T-cell (primary cell): ENCODE measurements at regions not wholly inside any gene's neighbourhood (a gene's known extent, or its start where the extent isn't known, plus 50 kb on each side); places are given as distances from the start of the nearest gene placed in this dataset.

Source experiments
- ATAC-seq, 4 experiments: fragments of 200-7000 bp in 3 of 4; fragments of 150-1000 bp in 1 of 4; cut with Tn5 transposase; replicated peaks in 1 of 4; 1 replicate in 3 of 4; 2 replicates in 1 of 4; pipeline ENCODE4 v1.10.0; 2021; ENCODE audit warnings: moderate library complexity in 3 of 4, mild to moderate bottlenecking in 2 of 4, moderate number of reproducible peaks in 1 of 4
- CTCF ChIA-PET, 2 donors: fragments of 300-600 bp; sonication (Branson Sonifier 250); formaldehyde crosslinking; loops; one replicate each; lab custom pipeline; 2022; ENCODE audit warnings: antibody characterized with exemption in 2 of 2; lab: Charles Lee
- POLR2A ChIA-PET, 2 donors: fragments of 300-600 bp; sonication (Branson Sonifier 250); formaldehyde crosslinking; loops; one replicate each; lab custom pipeline; 2022; ENCODE audit warnings: antibody characterized with exemption in 2 of 2; lab: Charles Lee
- DNase-seq, 35 experiments: peaks; one replicate each; pipeline versions ENCODE4 v3.0.0 to v3.0.0-alpha.2; 2013 to 2023
- H3K27ac ChIP-seq: one replicate; pipeline ENCODE4 v1.5.1; 2013; ENCODE audit warnings: low read length
- H3K27me3 ChIP-seq, 2 experiments: replicated peaks in 1 of 2; 1 replicate in 1 of 2; 2 replicates in 1 of 2; pipeline versions ENCODE4 v1.6.1 to v1.7.0; 2013; ENCODE audit warnings: low read length in 1 of 2, mixed read lengths in 1 of 2; ENCODE audit not compliant: control insufficient read depth in 2 of 2, insufficient read depth in 2 of 2; ENCODE audit errors: extremely low read depth in 1 of 2
- H3K36me3 ChIP-seq, 2 donors: 1 replicate in 1 of 2; 2 replicates in 1 of 2; pipeline versions ENCODE4 v1.6.1 to v1.7.0; 2013; ENCODE audit warnings: low read length in 1 of 2; ENCODE audit not compliant: control insufficient read depth in 2 of 2, insufficient read depth in 1 of 2; ENCODE audit errors: extremely low read depth in 1 of 2
- H3K4me1 ChIP-seq, 2 experiments: 1 replicate in 1 of 2; 2 replicates in 1 of 2; pipeline versions ENCODE4 v1.6.1 to v1.7.0; 2013; ENCODE audit warnings: low read length in 2 of 2, mixed read lengths in 1 of 2; ENCODE audit not compliant: insufficient read depth in 2 of 2, control insufficient read depth in 1 of 2; ENCODE audit errors: extremely low read depth in 1 of 2
- H3K4me3 ChIP-seq, 2 donors: 1 replicate in 1 of 2; 2 replicates in 1 of 2; pipeline versions ENCODE4 v1.5.1 to v1.7.0; 2013; ENCODE audit warnings: mild to moderate bottlenecking in 2 of 2, low read length in 1 of 2, moderate library complexity in 1 of 2; ENCODE audit not compliant: control insufficient read depth in 1 of 2; ENCODE audit errors: extremely low read depth in 1 of 2
- H3K9me3 ChIP-seq: 2 replicates; pipeline ENCODE4 v1.7.0; 2013
- H3K27ac Mint-ChIP-seq, 2 donors: one replicate each; pipeline ENCODE4 v1.8.0; 2020 to 2021; ENCODE audit warnings: mild to moderate bottlenecking in 2 of 2, mixed read lengths in 2 of 2
- H3K27me3 Mint-ChIP-seq, 2 donors: one replicate each; pipeline ENCODE4 v1.8.0; 2021 to 2022; ENCODE audit warnings: mixed read lengths in 2 of 2
- H3K36me3 Mint-ChIP-seq: one replicate; pipeline ENCODE4 v1.8.0; 2021; ENCODE audit warnings: mixed read lengths
- H3K4me1 Mint-ChIP-seq, 3 donors: one replicate each; pipeline ENCODE4 v1.8.0; 2020 to 2022; ENCODE audit warnings: mixed read lengths in 3 of 3, mild to moderate bottlenecking in 1 of 3
- H3K4me3 Mint-ChIP-seq, 3 donors: one replicate each; pipeline ENCODE4 v1.8.0; 2020 to 2022; ENCODE audit warnings: mild to moderate bottlenecking in 3 of 3, mixed read lengths in 3 of 3, moderate library complexity in 3 of 3
- H3K9me3 Mint-ChIP-seq, 3 donors: one replicate each; pipeline ENCODE4 v1.8.0; 2020 to 2022; ENCODE audit warnings: mixed read lengths in 3 of 3
- WGBS: methylation state at CpG from one replicate; pipeline ENCODE4 v1.1.5; 2013; ENCODE audit warnings: missing lambda C conversion rate; ENCODE audit not compliant: insufficient coverage; 5-methylcytosine and 5-hydroxymethylcytosine counted together

DNA sequence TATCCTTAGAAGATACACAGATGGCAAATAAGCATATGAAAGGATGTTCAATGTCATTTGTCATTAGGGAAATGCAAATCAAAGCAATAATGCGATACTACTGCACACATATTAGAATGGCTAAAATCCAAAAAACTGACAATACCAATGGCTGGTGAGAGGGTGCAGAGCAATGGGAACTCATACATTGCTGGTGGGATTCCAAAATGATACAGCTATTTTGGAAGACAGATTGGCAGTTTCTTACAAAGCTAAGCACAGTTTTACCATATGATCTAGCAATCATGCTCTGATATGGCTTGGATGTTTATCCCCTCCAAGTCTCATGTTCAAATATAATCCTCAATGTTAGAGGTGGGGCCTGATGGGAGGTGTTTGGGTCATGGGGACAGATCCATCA, 122.6 kb downstream of the KCTD15 start:
- no CpG with 5 or more reads among the region's 1 CpG for WGBS
- Mint-ChIP-seq H3K27ac (no peak overlapping the region), H3K4me3 (no peak overlapping the region), H3K36me3 (no peaks in the 10 kb centered on the region), H3K4me1 (no peaks in the 10 kb centered on the region), H3K9me3 (peaks cover 0 to 4% (median 0%) of the 10 kb centered on the region in 3 donors), H3K27me3 (peaks cover 19 to 20% of the 10 kb centered on the region in 2 donors)
- Histone ChIP-seq H3K9me3 (no peaks in the 10 kb centered on the region), H3K4me3 (no peak overlapping the region), H3K27ac (no peak overlapping the region), H3K27me3 (peaks cover 0 to 16% of the 10 kb centered on the region in 2 experiments), H3K4me1 (no peaks in the 10 kb centered on the region), H3K36me3 (no peaks in the 10 kb centered on the region)
- CTCF ChIA-PET = no interaction called here
- POLR2A ChIA-PET = no interaction called here
- DNase-seq (no peak), ATAC-seq (no peak)

DNA sequence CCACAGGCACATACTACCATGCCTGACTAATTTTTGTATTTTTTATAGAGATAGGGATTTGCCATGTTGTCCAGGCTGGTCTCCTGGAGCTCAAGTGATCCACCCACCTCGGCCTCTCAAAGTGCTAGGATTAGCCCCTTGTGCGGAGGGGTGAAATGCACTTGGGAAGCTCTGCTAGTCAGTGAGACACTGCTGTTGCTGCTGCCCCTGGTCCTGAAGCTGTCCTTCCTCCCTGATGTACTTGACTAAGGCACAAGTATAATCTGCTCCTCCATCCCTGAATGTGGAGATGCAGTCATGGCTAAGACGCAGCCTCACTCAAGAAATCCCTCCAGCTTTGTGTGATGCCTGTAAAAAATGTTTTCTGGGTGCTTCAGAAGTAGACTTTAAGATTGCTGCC, 124.5 kb downstream of the KCTD15 start:
- H3K9me3 ChIP-seq = no peaks in the 10 kb centered on the region
- H3K36me3 ChIP-seq = no peaks in the 10 kb centered on the region
- H3K4me1 ChIP-seq = no peaks in the 10 kb centered on the region
- ChIA-PET CTCF (no interaction called here), POLR2A (no interaction called here)
- no peaks in the 10 kb centered on the region for H3K4me1 Mint-ChIP-seq
- no peak for DNase-seq
- H3K9me3 Mint-ChIP-seq = peaks cover 0 to 4% (median 0%) of the 10 kb centered on the region in 3 donors
- WGBS = 60% methylated on average over 1 of the region's 3 CpGs
- H3K27me3 ChIP-seq = peaks cover 0 to 24% of the 10 kb centered on the region in 2 experiments
- no peaks in the 10 kb centered on the region for H3K36me3 Mint-ChIP-seq
- H3K27me3 Mint-ChIP-seq = peaks cover 14 to 24% of the 10 kb centered on the region in 2 donors
- no peak overlapping the region for H3K27ac ChIP-seq
- H3K4me3 Mint-ChIP-seq = no peak overlapping the region
- no peak for ATAC-seq
- H3K4me3 ChIP-seq = no peak overlapping the region
- H3K27ac Mint-ChIP-seq = no peak overlapping the region

DNA sequence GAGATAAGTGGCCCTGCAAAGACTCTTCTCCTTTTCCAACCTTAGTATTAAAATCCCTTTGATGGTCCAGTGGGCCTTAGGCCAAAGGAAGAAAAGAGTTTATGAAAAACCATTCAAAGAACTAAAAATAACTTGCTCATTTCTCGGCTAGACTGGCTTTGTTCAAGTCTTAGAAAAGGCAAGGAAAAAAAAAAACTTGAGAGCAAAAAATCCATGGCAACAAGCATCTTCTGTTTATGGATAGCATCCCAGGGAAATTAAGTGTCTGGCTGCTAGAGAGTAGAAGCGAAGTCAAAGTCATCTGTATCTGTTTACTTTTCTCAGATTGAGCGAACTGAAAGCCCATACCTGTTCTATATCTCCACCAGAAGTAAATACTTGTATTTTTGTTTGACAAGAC, 129.6 kb downstream of the KCTD15 start:
- H3K4me3 ChIP-seq = no peak overlapping the region
- H3K36me3 ChIP-seq = no peaks in the 10 kb centered on the region
- Mint-ChIP-seq H3K36me3 (no peaks in the 10 kb centered on the region), H3K27ac (no peak overlapping the region), H3K4me3 (no peak overlapping the region), H3K4me1 (no peaks in the 10 kb centered on the region), H3K27me3 (peaks cover 11 to 32% of the 10 kb centered on the region in 2 donors), H3K9me3 (no peaks in the 10 kb centered on the region)
- H3K27ac ChIP-seq = no peak overlapping the region
- CTCF ChIA-PET = no interaction called here
- no peaks in the 10 kb centered on the region for H3K4me1 ChIP-seq
- no peak for DNase-seq
- POLR2A ChIA-PET = no interaction called here
- WGBS = no CpG with 5 or more reads among the region's 3 CpGs
- ATAC-seq = no peak
- no peaks in the 10 kb centered on the region for H3K9me3 ChIP-seq
- H3K27me3 ChIP-seq = peaks cover 0 to 35% of the 10 kb centered on the region in 2 experiments

DNA sequence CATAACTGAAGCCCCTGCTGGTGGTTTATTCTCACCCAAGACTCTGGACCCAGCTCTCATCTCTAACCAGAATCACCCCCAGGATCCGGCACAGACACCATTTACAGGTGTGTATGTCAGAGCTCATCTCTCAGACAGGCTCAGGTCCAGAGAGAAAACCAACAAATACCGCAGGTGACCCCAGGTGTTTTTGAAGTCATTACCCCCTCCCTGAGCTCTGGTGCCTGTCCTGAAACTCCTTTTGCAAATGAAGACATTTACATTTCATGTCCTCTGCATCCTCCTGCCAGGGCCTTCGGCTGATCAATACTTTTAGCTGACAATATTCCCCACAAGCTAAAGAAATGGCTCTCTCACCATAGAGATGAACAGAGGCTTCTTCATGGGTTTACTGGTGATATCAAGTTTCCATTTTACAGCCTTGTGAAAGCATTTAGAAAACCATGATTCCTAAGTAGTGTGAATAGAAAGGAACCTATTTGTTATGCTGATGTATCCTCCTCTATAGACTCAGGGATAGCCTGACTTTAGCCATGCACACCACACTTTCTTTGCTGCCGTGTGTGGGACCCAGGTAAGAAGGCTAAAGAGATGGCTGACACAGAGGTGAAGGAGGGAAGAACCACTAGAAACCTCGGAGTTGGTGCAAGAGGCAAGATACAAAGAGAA, 131.3 kb downstream of the KCTD15 start:
- H3K27me3 ChIP-seq = peaks cover 0 to 34% of the 10 kb centered on the region in 2 experiments
- Mint-ChIP-seq H3K9me3 (no peaks in the 10 kb centered on the region), H3K27me3 (peaks cover 11 to 33% of the 10 kb centered on the region in 2 donors), H3K36me3 (no peaks in the 10 kb centered on the region), H3K4me1 (no peaks in the 10 kb centered on the region), H3K27ac (no peak overlapping the region), H3K4me3 (no peak overlapping the region)
- no peaks in the 10 kb centered on the region for H3K36me3 ChIP-seq
- 35% methylated on average over 2 of the region's 5 CpGs for WGBS
- DNase-seq = no peak
- no peaks in the 10 kb centered on the region for H3K4me1 ChIP-seq
- no peak overlapping the region for H3K4me3 ChIP-seq
- H3K9me3 ChIP-seq = no peaks in the 10 kb centered on the region
- POLR2A ChIA-PET = no interaction called here
- CTCF ChIA-PET = no interaction called here
- ATAC-seq = no peak
- H3K27ac ChIP-seq = no peak overlapping the region

DNA sequence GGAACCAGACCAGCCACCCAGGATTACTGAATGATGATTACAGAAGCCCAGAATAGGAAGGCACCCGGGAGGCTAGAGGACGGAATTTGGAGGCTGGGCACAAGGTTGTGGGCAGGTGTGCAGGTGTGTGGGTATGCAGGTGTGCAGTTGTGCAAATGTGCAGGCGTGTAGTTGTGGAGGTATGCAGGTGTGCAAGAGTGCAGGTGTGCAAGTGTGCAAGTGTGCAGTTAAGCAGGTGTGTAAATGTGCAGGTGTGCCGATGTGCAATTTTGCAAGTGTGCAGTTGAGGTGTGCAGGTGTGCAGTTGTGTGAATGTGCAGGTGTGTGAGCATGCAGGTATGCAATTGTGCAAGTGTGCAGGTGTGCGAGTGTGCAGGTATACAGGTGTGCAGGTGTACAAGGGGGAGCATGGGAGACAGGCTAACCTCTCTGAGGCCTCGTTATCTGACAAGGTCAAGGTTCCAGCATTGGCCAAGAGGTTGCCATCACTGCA, 131.8 kb downstream of the KCTD15 start:
- Mint-ChIP-seq H3K27ac (no peak overlapping the region), H3K9me3 (no peaks in the 10 kb centered on the region), H3K4me1 (no peaks in the 10 kb centered on the region), H3K36me3 (no peaks in the 10 kb centered on the region), H3K4me3 (no peak overlapping the region), H3K27me3 (peaks cover 11 to 37% of the 10 kb centered on the region in 2 donors)
- no peak overlapping the region for H3K4me3 ChIP-seq
- no peaks in the 10 kb centered on the region for H3K4me1 ChIP-seq
- ATAC-seq (no peak), DNase-seq (no peak)
- CTCF ChIA-PET = no interaction called here
- 83% methylated on average over 6 of the region's 6 CpGs for WGBS
- no peaks in the 10 kb centered on the region for H3K9me3 ChIP-seq
- no peak overlapping the region for H3K27ac ChIP-seq
- H3K27me3 ChIP-seq = peaks cover 0 to 34% of the 10 kb centered on the region in 2 experiments
- POLR2A ChIA-PET = no interaction called here
- H3K36me3 ChIP-seq = no peaks in the 10 kb centered on the region

DNA sequence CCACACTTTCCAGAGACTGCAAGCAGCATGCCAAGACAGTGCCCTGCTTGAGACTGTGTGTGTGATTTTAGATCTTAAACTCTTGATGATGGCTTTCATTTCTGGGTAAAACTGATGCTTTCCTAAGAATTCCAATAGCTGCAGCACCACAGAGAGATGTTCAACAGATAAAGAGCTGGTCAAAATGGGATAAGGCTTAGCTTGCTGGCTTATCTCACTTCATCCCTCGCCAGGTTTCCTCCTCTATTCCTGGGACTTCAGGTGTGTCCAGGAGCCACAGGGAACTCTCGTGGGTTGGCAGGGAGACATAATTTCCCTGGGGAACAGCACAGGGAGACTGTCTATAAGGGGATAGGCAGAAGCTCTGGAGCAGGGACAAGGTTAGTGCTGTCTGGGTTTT, 137.3 kb downstream of the KCTD15 start:
- Mint-ChIP-seq H3K4me3 (no peak overlapping the region), H3K27me3 (peaks cover 0 to 20% of the 10 kb centered on the region in 2 donors), H3K27ac (no peak overlapping the region), H3K9me3 (peaks cover 0 to 14% (median 10%) of the 10 kb centered on the region in 3 donors), H3K36me3 (no peaks in the 10 kb centered on the region), H3K4me1 (no peaks in the 10 kb centered on the region)
- no peak overlapping the region for H3K4me3 ChIP-seq
- peaks cover 0 to 31% of the 10 kb centered on the region in 2 experiments for H3K27me3 ChIP-seq
- no peaks in the 10 kb centered on the region for H3K9me3 ChIP-seq
- no peaks in the 10 kb centered on the region for H3K4me1 ChIP-seq
- WGBS = 63% methylated on average over 1 of the region's 2 CpGs
- POLR2A ChIA-PET = no interaction called here
- CTCF ChIA-PET = no interaction called here
- no peaks in the 10 kb centered on the region for H3K36me3 ChIP-seq
- DNase-seq = no peak
- no peak for ATAC-seq
- H3K27ac ChIP-seq = no peak overlapping the region
